HepG2 (cell line): ENCODE measurements at regions not wholly inside any gene's neighbourhood (a gene's known extent, or its start where the extent isn't known, plus 50 kb on each side); places are given as distances from the start of the nearest gene placed in this dataset.

Experiments used
- ERF ChIP-seq: IDR thresholded peaks from 2 replicates; pipeline ENCODE4 v1.6.1; 2018; ENCODE audit warnings: missing biosample characterization, missing genetic modification reagents
- SP4 ChIP-seq: sonication (generic); formaldehyde crosslinking; IDR thresholded peaks from 2 replicates; pipeline ENCODE4 v1.8.1; 2023; ENCODE audit warnings: mild to moderate bottlenecking, missing genetic modification reagents
- XRCC5 ChIP-seq: fragments of 200-400 bp; formaldehyde crosslinking; optimal IDR thresholded peaks from 2 replicates; pipeline ENCODE3; 2017; ENCODE audit warnings: mild to moderate bottlenecking, low read length
- ZNF552 ChIP-seq: sonication (generic); formaldehyde crosslinking; IDR thresholded peaks from 2 replicates; pipeline ENCODE4 v1.9.0; 2022; ENCODE audit warnings: missing genetic modification reagents, mild to moderate bottlenecking, borderline replicate concordance
- ZNF777 ChIP-seq: sonication (generic); formaldehyde crosslinking; IDR thresholded peaks from 2 replicates; pipeline ENCODE4 v1.4.0; 2020; ENCODE audit warnings: missing genetic modification reagents
- TF ChIP-seq, protein P1 (sequence below): sonication (generic); formaldehyde crosslinking; IDR thresholded peaks from 2 replicates; pipeline ENCODE4 v1.9.0; 2021; ENCODE audit warnings: mild to moderate bottlenecking, missing genetic modification reagents
- TF ChIP-seq, protein P2 (sequence below): sonication (generic); IDR thresholded peaks from 2 replicates; pipeline ENCODE4 v1.6.1; 2016; ENCODE audit warnings: low read depth, borderline replicate concordance
- TF ChIP-seq, protein P3 (sequence below): sonication (generic); formaldehyde crosslinking; IDR thresholded peaks from 2 replicates; pipeline ENCODE4; 2020; ENCODE audit warnings: missing genetic modification reagents, mild to moderate bottlenecking, borderline replicate concordance
- TF ChIP-seq, protein P4 (sequence below): sonication (generic); formaldehyde crosslinking; IDR thresholded peaks from 2 replicates; pipeline ENCODE4 v1.5.1; 2020; ENCODE audit warnings: mild to moderate bottlenecking, missing genetic modification reagents, moderate library complexity

DNA sequence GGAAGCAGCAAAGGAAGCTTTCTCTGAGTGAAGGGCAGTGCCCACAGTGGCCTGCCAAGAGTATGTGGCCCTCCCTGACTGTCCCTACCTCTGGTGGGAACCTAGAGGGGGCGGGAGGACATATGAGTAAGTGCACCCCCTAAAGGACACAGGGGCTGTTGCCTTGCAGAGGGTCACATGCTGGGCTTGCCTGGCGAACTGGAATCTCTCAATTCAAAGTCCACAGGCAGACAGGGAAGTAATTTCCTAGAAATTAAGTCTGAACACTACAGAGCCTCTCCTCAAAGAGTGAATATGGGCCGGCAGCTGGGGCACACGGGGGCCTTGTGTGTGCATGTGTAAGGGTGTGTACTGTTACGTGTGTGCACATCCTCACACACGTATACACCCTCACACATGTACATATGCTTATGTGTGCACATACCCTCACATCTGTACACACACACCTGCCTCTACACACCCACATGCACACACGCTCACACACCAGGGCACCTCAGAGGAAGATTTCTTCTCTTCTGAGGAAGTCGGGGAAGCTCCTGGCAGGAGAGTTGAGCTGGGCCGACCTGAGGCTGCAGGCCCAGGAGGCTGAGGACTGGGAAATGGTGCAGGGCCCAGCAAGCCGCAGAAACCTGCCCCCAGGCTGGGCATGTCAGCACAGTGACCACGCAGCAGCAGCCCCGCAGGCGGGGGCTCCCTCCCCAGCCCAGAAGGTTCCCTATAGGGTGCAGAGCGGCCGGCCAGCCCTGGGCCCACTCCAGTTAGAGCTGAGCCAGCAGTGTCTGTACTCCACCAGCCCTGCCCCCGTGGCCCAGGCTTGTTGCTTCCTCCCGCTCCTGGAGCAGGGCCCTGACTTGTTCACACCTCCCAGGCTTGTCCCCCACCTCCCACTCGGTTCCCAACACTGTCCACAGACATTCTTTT, 77.4 kb upstream of the TAF1B start (continued):
- TF ChIP-seq, protein P1, sequence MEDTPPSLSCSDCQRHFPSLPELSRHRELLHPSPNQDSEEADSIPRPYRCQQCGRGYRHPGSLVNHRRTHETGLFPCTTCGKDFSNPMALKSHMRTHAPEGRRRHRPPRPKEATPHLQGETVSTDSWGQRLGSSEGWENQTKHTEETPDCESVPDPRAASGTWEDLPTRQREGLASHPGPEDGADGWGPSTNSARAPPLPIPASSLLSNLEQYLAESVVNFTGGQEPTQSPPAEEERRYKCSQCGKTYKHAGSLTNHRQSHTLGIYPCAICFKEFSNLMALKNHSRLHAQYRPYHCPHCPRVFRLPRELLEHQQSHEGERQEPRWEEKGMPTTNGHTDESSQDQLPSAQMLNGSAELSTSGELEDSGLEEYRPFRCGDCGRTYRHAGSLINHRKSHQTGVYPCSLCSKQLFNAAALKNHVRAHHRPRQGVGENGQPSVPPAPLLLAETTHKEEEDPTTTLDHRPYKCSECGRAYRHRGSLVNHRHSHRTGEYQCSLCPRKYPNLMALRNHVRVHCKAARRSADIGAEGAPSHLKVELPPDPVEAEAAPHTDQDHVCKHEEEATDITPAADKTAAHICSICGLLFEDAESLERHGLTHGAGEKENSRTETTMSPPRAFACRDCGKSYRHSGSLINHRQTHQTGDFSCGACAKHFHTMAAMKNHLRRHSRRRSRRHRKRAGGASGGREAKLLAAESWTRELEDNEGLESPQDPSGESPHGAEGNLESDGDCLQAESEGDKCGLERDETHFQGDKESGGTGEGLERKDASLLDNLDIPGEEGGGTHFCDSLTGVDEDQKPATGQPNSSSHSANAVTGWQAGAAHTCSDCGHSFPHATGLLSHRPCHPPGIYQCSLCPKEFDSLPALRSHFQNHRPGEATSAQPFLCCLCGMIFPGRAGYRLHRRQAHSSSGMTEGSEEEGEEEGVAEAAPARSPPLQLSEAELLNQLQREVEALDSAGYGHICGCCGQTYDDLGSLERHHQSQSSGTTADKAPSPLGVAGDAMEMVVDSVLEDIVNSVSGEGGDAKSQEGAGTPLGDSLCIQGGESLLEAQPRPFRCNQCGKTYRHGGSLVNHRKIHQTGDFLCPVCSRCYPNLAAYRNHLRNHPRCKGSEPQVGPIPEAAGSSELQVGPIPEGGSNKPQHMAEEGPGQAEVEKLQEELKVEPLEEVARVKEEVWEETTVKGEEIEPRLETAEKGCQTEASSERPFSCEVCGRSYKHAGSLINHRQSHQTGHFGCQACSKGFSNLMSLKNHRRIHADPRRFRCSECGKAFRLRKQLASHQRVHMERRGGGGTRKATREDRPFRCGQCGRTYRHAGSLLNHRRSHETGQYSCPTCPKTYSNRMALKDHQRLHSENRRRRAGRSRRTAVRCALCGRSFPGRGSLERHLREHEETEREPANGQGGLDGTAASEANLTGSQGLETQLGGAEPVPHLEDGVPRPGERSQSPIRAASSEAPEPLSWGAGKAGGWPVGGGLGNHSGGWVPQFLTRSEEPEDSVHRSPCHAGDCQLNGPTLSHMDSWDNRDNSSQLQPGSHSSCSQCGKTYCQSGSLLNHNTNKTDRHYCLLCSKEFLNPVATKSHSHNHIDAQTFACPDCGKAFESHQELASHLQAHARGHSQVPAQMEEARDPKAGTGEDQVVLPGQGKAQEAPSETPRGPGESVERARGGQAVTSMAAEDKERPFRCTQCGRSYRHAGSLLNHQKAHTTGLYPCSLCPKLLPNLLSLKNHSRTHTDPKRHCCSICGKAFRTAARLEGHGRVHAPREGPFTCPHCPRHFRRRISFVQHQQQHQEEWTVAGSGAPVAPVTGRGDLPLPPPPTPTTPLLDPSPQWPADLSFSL (CRISPR knock-in tag), result 0 out of 2 replicates have a peak, but pooled peaks have one; percentile 58
- TF ChIP-seq, protein P2, sequence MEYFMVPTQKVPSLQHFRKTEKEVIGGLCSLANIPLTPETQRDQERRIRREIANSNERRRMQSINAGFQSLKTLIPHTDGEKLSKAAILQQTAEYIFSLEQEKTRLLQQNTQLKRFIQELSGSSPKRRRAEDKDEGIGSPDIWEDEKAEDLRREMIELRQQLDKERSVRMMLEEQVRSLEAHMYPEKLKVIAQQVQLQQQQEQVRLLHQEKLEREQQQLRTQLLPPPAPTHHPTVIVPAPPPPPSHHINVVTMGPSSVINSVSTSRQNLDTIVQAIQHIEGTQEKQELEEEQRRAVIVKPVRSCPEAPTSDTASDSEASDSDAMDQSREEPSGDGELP, result peak; percentile 33; the same call in 1 of the 2 replicates
- TF ChIP-seq ERF (CRISPR knock-in tag) (0 out of 2 replicates have a peak, but pooled peaks have one; percentile 21), ZNF552 (0 out of 2 replicates have a peak, but pooled peaks have one; percentile 67), ZNF777 (0 out of 2 replicates have a peak, but pooled peaks have one; percentile 40), SP4 (CRISPR knock-in tag) (peak; percentile 56; the same call in 1 of the 2 replicates), XRCC5 (peak; percentile 15)
- TF ChIP-seq, protein P3, sequence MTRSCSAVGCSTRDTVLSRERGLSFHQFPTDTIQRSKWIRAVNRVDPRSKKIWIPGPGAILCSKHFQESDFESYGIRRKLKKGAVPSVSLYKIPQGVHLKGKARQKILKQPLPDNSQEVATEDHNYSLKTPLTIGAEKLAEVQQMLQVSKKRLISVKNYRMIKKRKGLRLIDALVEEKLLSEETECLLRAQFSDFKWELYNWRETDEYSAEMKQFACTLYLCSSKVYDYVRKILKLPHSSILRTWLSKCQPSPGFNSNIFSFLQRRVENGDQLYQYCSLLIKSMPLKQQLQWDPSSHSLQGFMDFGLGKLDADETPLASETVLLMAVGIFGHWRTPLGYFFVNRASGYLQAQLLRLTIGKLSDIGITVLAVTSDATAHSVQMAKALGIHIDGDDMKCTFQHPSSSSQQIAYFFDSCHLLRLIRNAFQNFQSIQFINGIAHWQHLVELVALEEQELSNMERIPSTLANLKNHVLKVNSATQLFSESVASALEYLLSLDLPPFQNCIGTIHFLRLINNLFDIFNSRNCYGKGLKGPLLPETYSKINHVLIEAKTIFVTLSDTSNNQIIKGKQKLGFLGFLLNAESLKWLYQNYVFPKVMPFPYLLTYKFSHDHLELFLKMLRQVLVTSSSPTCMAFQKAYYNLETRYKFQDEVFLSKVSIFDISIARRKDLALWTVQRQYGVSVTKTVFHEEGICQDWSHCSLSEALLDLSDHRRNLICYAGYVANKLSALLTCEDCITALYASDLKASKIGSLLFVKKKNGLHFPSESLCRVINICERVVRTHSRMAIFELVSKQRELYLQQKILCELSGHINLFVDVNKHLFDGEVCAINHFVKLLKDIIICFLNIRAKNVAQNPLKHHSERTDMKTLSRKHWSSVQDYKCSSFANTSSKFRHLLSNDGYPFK (CRISPR knock-in tag), result 0 out of 2 replicates have a peak, but pooled peaks have one; percentile 47
- TF ChIP-seq, protein P4, sequence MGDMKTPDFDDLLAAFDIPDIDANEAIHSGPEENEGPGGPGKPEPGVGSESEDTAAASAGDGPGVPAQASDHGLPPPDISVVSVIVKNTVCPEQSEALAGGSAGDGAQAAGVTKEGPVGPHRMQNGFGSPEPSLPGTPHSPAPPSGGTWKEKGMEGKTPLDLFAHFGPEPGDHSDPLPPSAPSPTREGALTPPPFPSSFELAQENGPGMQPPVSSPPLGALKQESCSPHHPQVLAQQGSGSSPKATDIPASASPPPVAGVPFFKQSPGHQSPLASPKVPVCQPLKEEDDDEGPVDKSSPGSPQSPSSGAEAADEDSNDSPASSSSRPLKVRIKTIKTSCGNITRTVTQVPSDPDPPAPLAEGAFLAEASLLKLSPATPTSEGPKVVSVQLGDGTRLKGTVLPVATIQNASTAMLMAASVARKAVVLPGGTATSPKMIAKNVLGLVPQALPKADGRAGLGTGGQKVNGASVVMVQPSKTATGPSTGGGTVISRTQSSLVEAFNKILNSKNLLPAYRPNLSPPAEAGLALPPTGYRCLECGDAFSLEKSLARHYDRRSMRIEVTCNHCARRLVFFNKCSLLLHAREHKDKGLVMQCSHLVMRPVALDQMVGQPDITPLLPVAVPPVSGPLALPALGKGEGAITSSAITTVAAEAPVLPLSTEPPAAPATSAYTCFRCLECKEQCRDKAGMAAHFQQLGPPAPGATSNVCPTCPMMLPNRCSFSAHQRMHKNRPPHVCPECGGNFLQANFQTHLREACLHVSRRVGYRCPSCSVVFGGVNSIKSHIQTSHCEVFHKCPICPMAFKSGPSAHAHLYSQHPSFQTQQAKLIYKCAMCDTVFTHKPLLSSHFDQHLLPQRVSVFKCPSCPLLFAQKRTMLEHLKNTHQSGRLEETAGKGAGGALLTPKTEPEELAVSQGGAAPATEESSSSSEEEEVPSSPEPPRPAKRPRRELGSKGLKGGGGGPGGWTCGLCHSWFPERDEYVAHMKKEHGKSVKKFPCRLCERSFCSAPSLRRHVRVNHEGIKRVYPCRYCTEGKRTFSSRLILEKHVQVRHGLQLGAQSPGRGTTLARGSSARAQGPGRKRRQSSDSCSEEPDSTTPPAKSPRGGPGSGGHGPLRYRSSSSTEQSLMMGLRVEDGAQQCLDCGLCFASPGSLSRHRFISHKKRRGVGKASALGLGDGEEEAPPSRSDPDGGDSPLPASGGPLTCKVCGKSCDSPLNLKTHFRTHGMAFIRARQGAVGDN (CRISPR knock-in tag), result peak; percentile 76
